NB4 (cell line): ENCODE measurements at regions not wholly inside any gene's neighbourhood (a gene's known extent, or its start where the extent isn't known, plus 50 kb on each side); places are given as distances from the start of the nearest gene placed in this dataset.

ENCODE experiments used
- MAX ChIP-seq: IDR thresholded peaks from 2 replicates; pipeline ENCODE4 v1.6.1; 2011; ENCODE audit warnings: low read depth, low read length
- MYC ChIP-seq: IDR thresholded peaks from 2 replicates; pipeline ENCODE4 v1.6.1; 2011; ENCODE audit warnings: low read depth, low read length
- POLR2A ChIP-seq: IDR thresholded peaks from 2 replicates; pipeline ENCODE4 v1.6.1; 2011; ENCODE audit warnings: mild to moderate bottlenecking; ENCODE audit not compliant: insufficient read length; ENCODE audit errors: extremely low read depth
- TF ChIP-seq, protein P1 (sequence below): IDR thresholded peaks from one replicate; pipeline ENCODE4 v1.5.1; 2012; ENCODE audit warnings: low read depth, low read length

- TF ChIP-seq, protein P1, sequence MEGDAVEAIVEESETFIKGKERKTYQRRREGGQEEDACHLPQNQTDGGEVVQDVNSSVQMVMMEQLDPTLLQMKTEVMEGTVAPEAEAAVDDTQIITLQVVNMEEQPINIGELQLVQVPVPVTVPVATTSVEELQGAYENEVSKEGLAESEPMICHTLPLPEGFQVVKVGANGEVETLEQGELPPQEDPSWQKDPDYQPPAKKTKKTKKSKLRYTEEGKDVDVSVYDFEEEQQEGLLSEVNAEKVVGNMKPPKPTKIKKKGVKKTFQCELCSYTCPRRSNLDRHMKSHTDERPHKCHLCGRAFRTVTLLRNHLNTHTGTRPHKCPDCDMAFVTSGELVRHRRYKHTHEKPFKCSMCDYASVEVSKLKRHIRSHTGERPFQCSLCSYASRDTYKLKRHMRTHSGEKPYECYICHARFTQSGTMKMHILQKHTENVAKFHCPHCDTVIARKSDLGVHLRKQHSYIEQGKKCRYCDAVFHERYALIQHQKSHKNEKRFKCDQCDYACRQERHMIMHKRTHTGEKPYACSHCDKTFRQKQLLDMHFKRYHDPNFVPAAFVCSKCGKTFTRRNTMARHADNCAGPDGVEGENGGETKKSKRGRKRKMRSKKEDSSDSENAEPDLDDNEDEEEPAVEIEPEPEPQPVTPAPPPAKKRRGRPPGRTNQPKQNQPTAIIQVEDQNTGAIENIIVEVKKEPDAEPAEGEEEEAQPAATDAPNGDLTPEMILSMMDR = no peak
- TF ChIP-seq POLR2A = no peak
- no peak for TF ChIP-seq MAX
- no peak for TF ChIP-seq MYC
Measured at GRCh38 chr2:47728551-47728950, 54.4 kb upstream of the MSH6 start.
